Heart left ventricle (tissue), 16 donors: ENCODE measurements at regions not wholly inside any gene's neighbourhood (a gene's known extent, or its start where the extent isn't known, plus 50 kb on each side); places are given as distances from the start of the nearest gene placed in this dataset.
"Not testable (repeated sequence)": the region's sequence is repeated elsewhere in the genome, so short reads cannot be mapped to it uniquely, and the experiment has no call there.

Experiments
- ATAC-seq, 4 donors: fragments of 200-7000 bp; cut with Tn5 transposase; one replicate each; pipeline ENCODE4 v1.9.1; 2020 to 2022; ENCODE audit warnings: moderate library complexity in 4 of 4, mild to moderate bottlenecking in 3 of 4, moderate number of reproducible peaks in 1 of 4
- DNase-seq, 5 donors: peaks; one replicate each; pipeline ENCODE4 v3.0.0-alpha.2; 2020
- H3K27ac ChIP-seq, 12 donors: fragments of 200-600 bp; sonication (generic) in 4 of 12; one replicate each; pipeline versions ENCODE4 v1.5.0 to v1.8.0; 2016 to 2022; ENCODE audit warnings: mild to moderate bottlenecking in 2 of 12
- H3K27me3 ChIP-seq, 9 donors: fragments of 200-600 bp; sonication (generic) in 2 of 9; one replicate each; pipeline versions ENCODE4 v1.5.1 to v1.8.0; 2016 to 2022; ENCODE audit warnings: mild to moderate bottlenecking in 3 of 9
- H3K36me3 ChIP-seq, 9 donors: fragments of 200-600 bp; sonication (generic) in 2 of 9; one replicate each; pipeline versions ENCODE4 v1.5.0 to v1.8.0; 2018 to 2022; ENCODE audit warnings: mild to moderate bottlenecking in 2 of 9
- H3K4me1 ChIP-seq, 12 donors: fragments of 200-600 bp; sonication (generic) in 4 of 12; one replicate each; pipeline versions ENCODE4 v1.5.0 to v1.8.0; 2016 to 2022; ENCODE audit warnings: mild to moderate bottlenecking in 3 of 12
- H3K4me3 ChIP-seq, 12 donors: fragments of 200-600 bp; sonication (generic) in 4 of 12; one replicate each; pipeline versions ENCODE4 v1.5.0 to v1.8.0; 2017 to 2022; ENCODE audit warnings: mild to moderate bottlenecking in 9 of 12, moderate library complexity in 4 of 12
- H3K9me3 ChIP-seq, 12 donors: fragments of 200-600 bp; sonication (generic) in 4 of 12; one replicate each; pipeline versions ENCODE4 v1.5.0 to v1.8.0; 2016 to 2022; ENCODE audit warnings: mild to moderate bottlenecking in 1 of 12
- CTCF ChIP-seq, 12 donors: fragments of 200-600 bp; sonication (generic) in 4 of 12; IDR thresholded peaks; one replicate each; pipeline versions ENCODE4 v1.5.0 to v1.8.0; 2018 to 2022; ENCODE audit warnings: antibody characterized with exemption in 12 of 12, mild to moderate bottlenecking in 5 of 12
- POLR2A ChIP-seq, 2 donors: fragments of 450-650 bp; IDR thresholded peaks; one replicate each; pipeline ENCODE4 v1.6.1; 2017; ENCODE audit warnings: antibody characterized with exemption in 2 of 2, mild to moderate bottlenecking in 2 of 2, moderate library complexity in 2 of 2
- WGBS, 4 donors: extraction: QIAGEN DNeasy Blood & Tissue Kit in 2 of 4; methylation state at CpG; one replicate each; pipeline versions ENCODE4 v1.1.5 to v1.1.7; 2013 to 2018; 5-methylcytosine and 5-hydroxymethylcytosine counted together
- intact Hi-C, 10 donors: fragments of 100-400 bp; cut with DNase I; formaldehyde crosslinking; loops; one replicate each; pipeline versions ENCODE4 v1.11.1 to v1.14.2; 2022
- donor health status: ischemic (EF 13 %, LVEDD 7.1; RV severe dilation, severe dysfunction).
- donor health status: healthy with polysubstance abuse.
- donor health status: DM: no; HTN: yes; CAD: no.
- donor health status: DM: no; HTN: no; CAD: no.
- donor health status: ischemic (EF 25% LVEDD 6.9; RV normal size, moderate dysfunction).
- donor health status: ischemic (EF 25% LVEDD 5.7; RV mildly dilated, moderate dysfunction).
- donor health status: healthy.
- donor health status: DM: yes; HTN: yes; CAD: no.
- donor health status: ischemic (EF 35%, LVEDD 5.7; RV mildly dilated, moderate dysfunction).
- donor health status: nonischemic (EF 11% LVEDD 7.7; RV severe dilation, severe dysfunction).
- donor health status: DM: yes; HTN: yes; CAD: no.
- donor health status: PGD.
- donor health status: ischemic (EF 29% LVEDD 5.4; RV normal size, mild dysfunction).
- donor health status: nonischemic (EF 23%, LVEDD 6.1; RV moderate dilation, normal function).

DNA sequence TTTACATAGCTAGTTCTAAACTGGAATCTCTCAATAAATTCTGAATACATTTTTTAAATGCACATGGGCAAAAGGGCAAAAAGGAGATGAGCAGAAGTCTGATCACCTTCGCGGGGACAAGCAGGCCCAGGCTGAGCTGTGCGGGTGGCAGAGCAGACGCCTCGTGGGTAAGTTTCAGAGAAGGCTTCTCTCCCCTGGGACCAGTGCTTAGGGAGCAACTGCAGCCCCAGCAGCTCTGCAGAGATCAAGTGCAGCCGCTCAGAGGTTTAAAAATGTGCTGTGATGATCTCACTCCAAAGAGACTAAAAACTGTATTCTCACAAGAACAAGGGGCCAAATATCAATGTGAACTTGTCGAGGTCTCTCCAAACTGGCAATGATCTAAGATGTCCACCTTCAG lies 264.3 kb upstream of the RNF32 start:
- H3K4me3 ChIP-seq, result no peak overlapping the region
- no peak for DNase-seq
- intact Hi-C loops, result no loop called here
- 55 to 68% (median 65%) methylated on average over 7 of the region's 7 CpGs for WGBS, 4 donors
- H3K27ac ChIP-seq, result no peak overlapping the region
- H3K27me3 ChIP-seq, result peaks cover 0 to 9% (median 0%) of the 10 kb centered on the region in 9 donors
- no peaks in the 10 kb centered on the region for H3K4me1 ChIP-seq
- no peak for ATAC-seq
- H3K36me3 ChIP-seq, result no peaks in the 10 kb centered on the region
- peaks cover 0 to 16% (median 4%) of the 10 kb centered on the region in 12 donors for H3K9me3 ChIP-seq
- TF ChIP-seq POLR2A (IDR thresholded peaks at IDR 0.05), result no peak
- TF ChIP-seq CTCF (IDR thresholded peaks at IDR 0.05), result no peak

DNA sequence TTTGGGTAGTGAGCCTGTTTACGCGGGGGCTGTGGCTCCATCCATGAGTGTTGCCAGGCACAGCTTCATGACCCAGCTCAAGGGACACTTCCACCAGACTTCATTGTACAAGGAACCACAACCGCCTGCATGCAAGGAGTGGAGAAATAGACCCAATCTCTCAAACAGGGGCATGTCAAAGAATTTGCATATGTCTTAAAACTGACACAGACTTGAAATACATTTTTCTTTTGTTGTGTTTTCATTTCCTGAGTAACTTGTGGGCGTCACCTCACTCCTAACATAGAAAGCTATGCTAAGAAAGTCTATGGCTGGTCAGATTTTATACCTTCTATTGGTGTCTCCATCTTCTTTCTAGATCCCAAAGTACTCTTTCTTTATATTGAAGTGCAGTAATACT lies 266.2 kb upstream of the RNF32 start:
- peaks cover 0 to 5% (median 0%) of the 10 kb centered on the region in 9 donors for H3K27me3 ChIP-seq
- TF ChIP-seq CTCF (IDR thresholded peaks at IDR 0.05), result no peak
- no peak for TF ChIP-seq POLR2A (IDR thresholded peaks at IDR 0.05)
- no peak overlapping the region for H3K4me3 ChIP-seq
- intact Hi-C loops, result no loop called here
- peaks cover 0 to 27% (median 6%) of the 10 kb centered on the region in 12 donors for H3K9me3 ChIP-seq
- no peak for DNase-seq
- 73 to 88% (median 84%) methylated on average over 4 of the region's 4 CpGs for WGBS, 4 donors
- H3K36me3 ChIP-seq, result no peaks in the 10 kb centered on the region
- H3K4me1 ChIP-seq, result no peaks in the 10 kb centered on the region
- H3K27ac ChIP-seq, result no peak overlapping the region
- no peak for ATAC-seq

GRCh38 chr7:156369929-156370328 lies 270.6 kb upstream of the RNF32 start:
- intact Hi-C loops, H3K36me3 ChIP-seq, H3K4me3 ChIP-seq, H3K4me1 ChIP-seq, ATAC-seq, H3K27me3 ChIP-seq, DNase-seq, H3K27ac ChIP-seq: not testable (repeated sequence)
- WGBS, 4 donors, result 74 to 81% (median 78%) methylated on average over 6 of the region's 6 CpGs
- H3K9me3 ChIP-seq, result peaks cover 0 to 27% (median 6%) of the 10 kb centered on the region in 12 donors

GRCh38 chr7:156368053-156368843 lies 272.3 kb upstream of the RNF32 start:
- Histone ChIP-seq H3K4me3 (no peak overlapping the region), H3K4me1 (no peaks in the 10 kb centered on the region), H3K27me3 (no peaks in the 10 kb centered on the region), H3K27ac (no peak overlapping the region), H3K36me3 (no peaks in the 10 kb centered on the region), H3K9me3 (peaks cover 0 to 27% (median 6%) of the 10 kb centered on the region in 12 donors)
- DNase-seq (no peak), ATAC-seq (no peak)
- intact Hi-C loops, result no loop called here
- WGBS, 4 donors, result 74 to 83% (median 79%) methylated on average over 12 of the region's 12 CpGs
- TF ChIP-seq POLR2A (IDR thresholded peaks at IDR 0.05), result no peak
- no peak for TF ChIP-seq CTCF (IDR thresholded peaks at IDR 0.05)

- Histone ChIP-seq H3K4me1 (no peaks in the 10 kb centered on the region), H3K27me3 (peaks cover 0 to 3% (median 0%) of the 10 kb centered on the region in 9 donors), H3K4me3 (no peak overlapping the region), H3K27ac (no peak overlapping the region), H3K36me3 (no peaks in the 10 kb centered on the region), H3K9me3 (no peaks in the 10 kb centered on the region)
- ATAC-seq, result no peak
- no peak for DNase-seq
- intact Hi-C loops, result no loop called here
- TF ChIP-seq POLR2A (IDR thresholded peaks at IDR 0.05) (no peak), CTCF (IDR thresholded peaks at IDR 0.05) (no peak)
- WGBS, 4 donors, result 75 to 88% (median 85%) methylated on average over 5 of the region's 5 CpGs
These were observed 276.8 kb upstream of the RNF32 start for GRCh38 chr7:156363751-156364150.
